ENCODE measurements at regions not wholly inside any gene's neighbourhood (a gene's known extent, or its start where the extent isn't known, plus 50 kb on each side); places are given as distances from the start of the nearest gene placed in this dataset.

DNA sequence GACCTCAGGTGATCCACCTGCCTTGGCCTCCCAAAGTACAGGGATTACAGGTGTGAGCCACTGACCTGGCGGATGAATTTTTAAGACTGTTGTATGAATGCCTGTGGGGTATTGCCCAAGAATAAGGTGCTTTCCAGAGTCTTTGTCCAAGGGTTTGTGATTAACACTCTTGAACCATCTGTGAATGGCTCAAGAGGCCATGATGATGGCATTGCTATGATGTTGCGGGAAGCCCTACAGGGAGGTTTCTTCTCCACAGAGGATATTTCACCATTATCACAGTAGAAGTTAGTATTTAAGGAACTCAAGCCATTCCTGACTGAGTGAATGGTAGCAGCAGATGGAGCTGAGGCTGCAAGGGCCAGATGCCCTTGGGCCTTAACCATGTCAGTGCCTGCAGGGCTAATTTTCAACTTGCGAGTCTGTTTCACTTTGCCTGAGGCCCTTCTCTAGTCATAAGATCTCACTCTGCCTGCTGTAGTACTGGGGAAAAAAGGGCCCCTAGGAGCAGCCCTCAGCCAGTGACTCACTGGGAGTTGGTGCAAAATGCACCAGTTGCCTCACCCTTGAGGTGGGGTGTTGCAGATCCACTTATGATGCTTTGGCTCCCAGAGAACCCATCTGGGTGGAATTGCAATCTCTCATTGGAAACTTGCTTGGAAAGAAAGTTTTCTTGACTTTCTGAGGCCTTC lies 108.6 kb upstream of the FLRT2 start:
- peak; percentile 80 for DNase-seq (ENCODE audit: low read depth)
- no peak overlapping the region for H3K4me3 ChIP-seq (ENCODE audit: low read length)
- TF ChIP-seq, protein P1, sequence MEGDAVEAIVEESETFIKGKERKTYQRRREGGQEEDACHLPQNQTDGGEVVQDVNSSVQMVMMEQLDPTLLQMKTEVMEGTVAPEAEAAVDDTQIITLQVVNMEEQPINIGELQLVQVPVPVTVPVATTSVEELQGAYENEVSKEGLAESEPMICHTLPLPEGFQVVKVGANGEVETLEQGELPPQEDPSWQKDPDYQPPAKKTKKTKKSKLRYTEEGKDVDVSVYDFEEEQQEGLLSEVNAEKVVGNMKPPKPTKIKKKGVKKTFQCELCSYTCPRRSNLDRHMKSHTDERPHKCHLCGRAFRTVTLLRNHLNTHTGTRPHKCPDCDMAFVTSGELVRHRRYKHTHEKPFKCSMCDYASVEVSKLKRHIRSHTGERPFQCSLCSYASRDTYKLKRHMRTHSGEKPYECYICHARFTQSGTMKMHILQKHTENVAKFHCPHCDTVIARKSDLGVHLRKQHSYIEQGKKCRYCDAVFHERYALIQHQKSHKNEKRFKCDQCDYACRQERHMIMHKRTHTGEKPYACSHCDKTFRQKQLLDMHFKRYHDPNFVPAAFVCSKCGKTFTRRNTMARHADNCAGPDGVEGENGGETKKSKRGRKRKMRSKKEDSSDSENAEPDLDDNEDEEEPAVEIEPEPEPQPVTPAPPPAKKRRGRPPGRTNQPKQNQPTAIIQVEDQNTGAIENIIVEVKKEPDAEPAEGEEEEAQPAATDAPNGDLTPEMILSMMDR (conservative IDR thresholded peaks at IDR 0.05; ENCODE audit: low read length) = no peak

DNA sequence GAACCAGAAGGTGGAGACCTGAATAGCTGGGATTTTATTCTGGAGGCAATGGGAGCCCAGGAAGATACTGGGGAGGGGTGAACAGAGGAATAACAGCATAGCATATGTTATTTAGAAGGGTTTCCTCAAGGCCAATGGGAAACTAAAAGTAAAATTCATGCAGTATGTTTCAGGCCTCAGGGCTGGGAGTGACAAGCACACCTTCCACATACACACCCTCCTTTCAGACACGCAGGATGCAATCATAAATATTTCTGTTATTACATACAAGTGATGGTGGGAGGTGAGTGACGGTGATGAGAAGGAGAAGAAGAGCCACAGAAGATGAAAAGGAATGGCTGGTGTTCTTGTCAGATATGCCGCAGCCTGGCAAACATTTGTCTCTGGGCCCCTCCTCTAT lies 106.1 kb upstream of the FLRT2 start:
- no peak overlapping the region for H3K4me3 ChIP-seq (ENCODE audit: low read length)
- DNase-seq (ENCODE audit: low read depth) = no peak
- TF ChIP-seq, protein P1 (conservative IDR thresholded peaks at IDR 0.05; ENCODE audit: low read length) = no peak

DNA sequence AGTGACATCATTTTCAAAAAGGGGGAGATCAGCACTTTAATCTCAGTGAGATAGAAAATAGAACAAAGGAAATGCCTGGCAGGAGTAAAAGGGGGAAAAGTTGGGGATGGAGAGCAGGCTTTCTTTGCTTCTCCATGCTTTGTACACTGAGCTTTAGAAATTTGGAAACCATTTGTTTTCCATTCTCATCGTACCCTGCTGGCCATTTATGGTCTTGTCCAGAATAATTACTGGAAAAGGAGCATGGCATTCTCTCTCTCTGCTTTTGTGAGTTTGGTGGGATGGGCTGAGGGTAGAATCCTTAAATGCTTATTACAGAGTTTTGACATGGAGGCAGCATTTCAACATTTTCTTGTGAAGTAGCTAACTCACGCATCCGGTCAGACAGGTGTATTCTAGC lies 104.4 kb upstream of the FLRT2 start:
- no peak for DNase-seq (ENCODE audit: low read depth)
- TF ChIP-seq, protein P1 (conservative IDR thresholded peaks at IDR 0.05; ENCODE audit: low read length) = no peak
- H3K4me3 ChIP-seq (ENCODE audit: low read length) = no peak overlapping the region

DNA sequence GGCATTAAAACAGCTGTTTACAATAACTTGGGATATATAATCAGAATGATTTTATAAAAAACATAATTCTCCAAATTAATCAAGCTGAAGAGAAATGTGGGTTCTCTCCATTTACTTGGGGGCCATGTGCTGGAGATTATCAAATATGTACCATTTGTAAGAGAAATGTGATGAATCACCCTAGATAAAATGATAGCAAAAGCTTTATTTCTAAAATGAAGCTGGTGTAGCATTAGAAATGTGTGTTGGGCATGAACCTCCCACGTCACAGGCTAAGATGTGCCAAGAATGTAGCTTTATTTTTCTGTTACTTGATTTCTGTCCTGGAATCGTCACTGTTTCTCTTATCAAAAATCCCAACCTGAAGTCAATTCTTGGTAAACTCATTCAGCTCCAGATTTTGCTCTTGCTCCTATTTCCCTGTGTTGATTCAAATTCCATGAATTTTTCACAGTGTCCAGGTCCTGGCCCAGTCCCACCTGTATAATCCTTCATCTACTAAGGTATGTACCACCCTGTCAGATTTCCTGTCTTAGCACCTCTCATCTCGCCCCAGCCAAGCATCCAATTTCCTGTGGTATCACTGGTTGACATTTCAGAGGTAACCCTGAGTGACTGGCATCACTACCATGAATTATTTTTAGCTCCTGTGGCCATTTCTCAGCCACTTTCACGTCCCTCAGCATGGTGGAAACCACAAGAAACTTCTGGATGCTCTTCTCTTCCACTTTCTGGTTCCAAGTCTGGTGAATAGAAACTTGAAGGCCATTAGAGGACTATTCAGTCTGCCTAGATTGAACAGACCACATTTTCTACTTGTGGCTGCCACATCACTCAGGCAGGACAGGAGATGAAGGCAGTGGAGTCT lies 103.6 kb upstream of the FLRT2 start:
- DNase-seq (ENCODE audit: low read depth) = no peak
- TF ChIP-seq, protein P1 (conservative IDR thresholded peaks at IDR 0.05; ENCODE audit: low read length) = no peak
- no peak overlapping the region for H3K4me3 ChIP-seq (ENCODE audit: low read length)

DNA sequence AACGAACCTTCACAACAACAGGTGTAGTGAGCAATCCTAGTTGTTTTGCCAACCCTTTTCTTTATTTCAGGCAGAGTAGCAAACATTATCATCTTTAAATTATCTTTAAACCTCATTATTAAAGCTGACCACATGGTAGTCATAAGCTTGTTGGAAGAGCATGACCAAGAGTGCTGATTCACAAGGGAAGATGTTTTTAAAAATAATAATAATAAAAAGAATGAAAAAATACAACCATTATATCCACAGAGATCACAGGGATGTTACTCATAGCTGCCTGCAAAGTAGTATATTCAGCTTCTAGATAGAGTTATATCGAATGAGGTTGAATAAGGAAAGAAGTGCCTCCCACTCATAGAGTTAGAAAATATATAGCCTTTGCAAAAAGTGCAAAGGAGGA lies 101.0 kb upstream of the FLRT2 start:
- H3K4me3 ChIP-seq (ENCODE audit: low read length) = no peak overlapping the region
- TF ChIP-seq, protein P1 (conservative IDR thresholded peaks at IDR 0.05; ENCODE audit: low read length) = no peak

DNA sequence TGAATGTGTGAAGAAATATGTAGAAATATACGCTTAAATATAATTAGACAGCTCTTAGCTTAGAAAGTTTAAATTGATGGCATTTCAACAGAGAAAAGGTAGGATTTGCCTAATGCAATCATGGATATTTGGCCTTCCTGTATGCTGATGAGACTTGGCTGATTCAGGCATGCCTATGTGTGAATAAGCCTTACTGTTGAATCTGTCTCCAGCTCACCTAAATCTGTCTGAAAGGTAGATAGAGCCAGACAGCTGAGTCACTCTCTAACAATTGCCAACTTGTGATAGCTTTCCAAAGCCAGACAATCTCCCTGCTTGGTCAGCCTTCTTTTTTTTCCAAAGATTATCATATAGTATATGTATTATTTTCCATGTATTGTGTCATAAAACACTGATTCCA lies 92.8 kb upstream of the FLRT2 start:
- TF ChIP-seq, protein P1 (conservative IDR thresholded peaks at IDR 0.05; ENCODE audit: low read length) = no peak
- DNase-seq (ENCODE audit: low read depth) = peak; percentile 66
- H3K4me3 ChIP-seq (ENCODE audit: low read length) = no peak overlapping the region

More for the DNA sequence above, 101.0 kb upstream of the FLRT2 start:
- no peak for DNase-seq (ENCODE audit: low read depth)

DNA sequence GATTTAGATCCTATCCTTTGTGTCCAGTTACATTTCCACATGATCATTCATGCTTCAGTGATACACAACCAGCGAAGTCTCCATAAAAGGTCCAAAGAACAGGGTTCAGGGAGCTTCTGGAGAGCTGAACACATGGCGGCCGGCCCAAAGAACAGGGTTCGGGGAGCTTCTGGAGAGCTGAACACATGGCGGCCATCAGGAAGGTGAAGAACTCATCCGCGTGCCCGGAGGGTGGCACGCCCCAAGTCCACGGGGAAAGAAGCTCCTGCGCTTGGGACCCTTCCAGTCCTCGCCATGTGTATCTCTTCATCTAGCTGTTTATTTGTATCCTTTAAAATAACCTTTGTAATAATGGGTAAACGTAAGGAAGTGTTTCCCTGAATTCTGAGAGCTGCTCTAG lies 91.9 kb upstream of the FLRT2 start:
- TF ChIP-seq, protein P1 (conservative IDR thresholded peaks at IDR 0.05; ENCODE audit: low read length) = no peak
- DNase-seq (ENCODE audit: low read depth) = no peak
- no peak overlapping the region for H3K4me3 ChIP-seq (ENCODE audit: low read length)
